ENCODE measurements at regions not wholly inside any gene's neighbourhood (a gene's known extent, or its start where the extent isn't known, plus 50 kb on each side); places are given as distances from the start of the nearest gene placed in this dataset.
"Not testable (repeated sequence)": the region's sequence is repeated elsewhere in the genome, so short reads cannot be mapped to it uniquely, and the experiment has no call there.

GRCh38 chr22:26939466-26939865 lies 282.1 kb downstream of the MIAT start:
- Mint-ChIP-seq H3K27ac (no peak overlapping the region), H3K4me1 (no peaks in the 10 kb centered on the region), H3K9me3 (peaks cover 0 to 22% (median 5%) of the 10 kb centered on the region in 8 donors), H3K36me3 (peaks cover 0 to 9% of the 10 kb centered on the region in 2 donors), H3K27me3 (peaks cover 0 to 5% of the 10 kb centered on the region in 2 donors), H3K4me3 (no peak overlapping the region)
- Histone ChIP-seq H3K4me3 (ENCODE audit: low read length in 2 of 2) (no peak overlapping the region), H3K4me1 (ENCODE audit: insufficient read depth, low read length) (no peaks in the 10 kb centered on the region), H3K9me3 (ENCODE audit: control insufficient read depth in 1 of 2, low read length in 2 of 2) (no peaks in the 10 kb centered on the region), H3K36me3 (ENCODE audit: insufficient read depth, low read length) (no peaks in the 10 kb centered on the region), H3K27ac (ENCODE audit: low read depth, low read length) (no peak overlapping the region), H3K27me3 (ENCODE audit: insufficient read depth, low read length) (no peaks in the 10 kb centered on the region)
- ChIA-PET CTCF (ENCODE audit: partially characterized antibody) (no interaction called here), POLR2A (ENCODE audit: partially characterized antibody) (interaction anchor here (0.6 kb wide), 1 partner anchor 22 kb away, joined by 3 read pairs; no protein-coding TSS in a partner anchor)
- intact Hi-C loops (cut with micrococcal nuclease), result no loop called here
- DNase-seq, result no peak

- CTCF ChIA-PET (ENCODE audit: partially characterized antibody), result no interaction called here
- H3K4me3 ChIP-seq (ENCODE audit: low read length in 2 of 2), result no peak overlapping the region
- POLR2A ChIA-PET (ENCODE audit: partially characterized antibody), result no interaction called here
Measured at GRCh38 chr22:26941896-26942636, 284.7 kb downstream of the MIAT start.

GRCh38 chr22:26942637-26942957 lies 285.2 kb downstream of the MIAT start:
- peaks cover 1 to 2% of the 10 kb centered on the region in 2 donors for H3K27me3 Mint-ChIP-seq
- no peak overlapping the region for H3K4me3 Mint-ChIP-seq
- H3K9me3 ChIP-seq (ENCODE audit: control insufficient read depth in 1 of 2, low read length in 2 of 2), result no peaks in the 10 kb centered on the region
- H3K27me3 ChIP-seq (ENCODE audit: insufficient read depth, low read length), result no peaks in the 10 kb centered on the region
- CTCF ChIA-PET (ENCODE audit: partially characterized antibody), result no interaction called here
- no peaks in the 10 kb centered on the region for H3K36me3 ChIP-seq (ENCODE audit: insufficient read depth, low read length)
- POLR2A ChIA-PET (ENCODE audit: partially characterized antibody), result no interaction called here
- H3K27ac Mint-ChIP-seq, result no peak overlapping the region
- H3K4me1 ChIP-seq (ENCODE audit: insufficient read depth, low read length), result no peaks in the 10 kb centered on the region
- intact Hi-C loops (cut with micrococcal nuclease), result no loop called here
- no peak overlapping the region for H3K4me3 ChIP-seq (ENCODE audit: low read length in 2 of 2)
- H3K36me3 Mint-ChIP-seq, result peaks cover 0 to 3% of the 10 kb centered on the region in 2 donors
- no peak overlapping the region for H3K27ac ChIP-seq (ENCODE audit: low read depth, low read length)
- H3K4me1 Mint-ChIP-seq, result no peaks in the 10 kb centered on the region
- DNase-seq, result no peak
- peaks cover 0 to 9% (median 3%) of the 10 kb centered on the region in 8 donors for H3K9me3 Mint-ChIP-seq

More at GRCh38 chr22:26941896-26942636, 284.7 kb downstream of the MIAT start:
- no peak overlapping the region for H3K4me3 Mint-ChIP-seq
- Histone ChIP-seq H3K4me1 (ENCODE audit: insufficient read depth, low read length) (no peaks in the 10 kb centered on the region), H3K27me3 (ENCODE audit: insufficient read depth, low read length) (no peaks in the 10 kb centered on the region), H3K36me3 (ENCODE audit: insufficient read depth, low read length) (no peaks in the 10 kb centered on the region), H3K27ac (ENCODE audit: low read depth, low read length) (no peak overlapping the region), H3K9me3 (ENCODE audit: control insufficient read depth in 1 of 2, low read length in 2 of 2) (no peaks in the 10 kb centered on the region)
- intact Hi-C loops (cut with micrococcal nuclease), result no loop called here
- DNase-seq, result no peak
- peaks cover 0 to 5% of the 10 kb centered on the region in 2 donors for H3K36me3 Mint-ChIP-seq
- no peaks in the 10 kb centered on the region for H3K4me1 Mint-ChIP-seq
- no peak overlapping the region for H3K27ac Mint-ChIP-seq
- peaks cover 1 to 3% of the 10 kb centered on the region in 2 donors for H3K27me3 Mint-ChIP-seq
- H3K9me3 Mint-ChIP-seq, result peaks cover 0 to 14% (median 5%) of the 10 kb centered on the region in 8 donors

GRCh38 chr22:26945565-26945964 lies 288.2 kb downstream of the MIAT start:
- ChIA-PET CTCF (ENCODE audit: partially characterized antibody) (no interaction called here), POLR2A (ENCODE audit: partially characterized antibody) (no interaction called here)
- Mint-ChIP-seq H3K27me3 (peaks cover under 1 to 5% of the 10 kb centered on the region in 2 donors), H3K36me3 (no peaks in the 10 kb centered on the region), H3K27ac (no peak overlapping the region), H3K4me1 (no peaks in the 10 kb centered on the region), H3K9me3 (peaks cover 0 to 2% (median 0%) of the 10 kb centered on the region in 8 donors), H3K4me3 (no peak overlapping the region)
- intact Hi-C loops (cut with micrococcal nuclease), result no loop called here
- no peaks in the 10 kb centered on the region for H3K36me3 ChIP-seq (ENCODE audit: insufficient read depth, low read length)
- H3K4me3 ChIP-seq (ENCODE audit: low read length in 2 of 2), result no peak overlapping the region
- no peak for DNase-seq
- no peaks in the 10 kb centered on the region for H3K9me3 ChIP-seq (ENCODE audit: control insufficient read depth in 1 of 2, low read length in 2 of 2)
- H3K27ac ChIP-seq (ENCODE audit: low read depth, low read length), result no peak overlapping the region
- no peaks in the 10 kb centered on the region for H3K4me1 ChIP-seq (ENCODE audit: insufficient read depth, low read length)
- H3K27me3 ChIP-seq (ENCODE audit: insufficient read depth, low read length), result no peaks in the 10 kb centered on the region

- Histone ChIP-seq H3K9me3 (ENCODE audit: control insufficient read depth in 1 of 2, low read length in 2 of 2) (no peaks in the 10 kb centered on the region), H3K27me3 (ENCODE audit: insufficient read depth, low read length) (no peaks in the 10 kb centered on the region), H3K4me3 (ENCODE audit: low read length in 2 of 2) (no peak overlapping the region), H3K4me1 (ENCODE audit: insufficient read depth, low read length) (no peaks in the 10 kb centered on the region), H3K27ac (ENCODE audit: low read depth, low read length) (no peak overlapping the region), H3K36me3 (ENCODE audit: insufficient read depth, low read length) (no peaks in the 10 kb centered on the region)
- no peaks in the 10 kb centered on the region for H3K4me1 Mint-ChIP-seq
- peak in 1 of 5 donors; percentile 2 for DNase-seq
- CTCF ChIA-PET (ENCODE audit: partially characterized antibody), result interaction anchor here (0.5 kb wide), 1 partner anchor 50 kb away, joined by 3 read pairs; no protein-coding TSS in a partner anchor
- peaks cover 0 to 3% (median 0%) of the 10 kb centered on the region in 8 donors for H3K9me3 Mint-ChIP-seq
- intact Hi-C loops (cut with micrococcal nuclease), result no loop called here
- no peak overlapping the region for H3K4me3 Mint-ChIP-seq
- H3K27me3 Mint-ChIP-seq, result peaks cover 17 to 19% of the 10 kb centered on the region in 2 donors
- no peaks in the 10 kb centered on the region for H3K36me3 Mint-ChIP-seq
- POLR2A ChIA-PET (ENCODE audit: partially characterized antibody), result no interaction called here
- H3K27ac Mint-ChIP-seq, result no peak overlapping the region
Measured at GRCh38 chr22:26949193-26949592, 291.8 kb downstream of the MIAT start.

- H3K4me1 ChIP-seq (ENCODE audit: insufficient read depth, low read length); POLR2A ChIA-PET (ENCODE audit: partially characterized antibody); H3K4me1 Mint-ChIP-seq; H3K27ac Mint-ChIP-seq; intact Hi-C loops (cut with micrococcal nuclease); H3K4me3 Mint-ChIP-seq; H3K9me3 ChIP-seq (ENCODE audit: control insufficient read depth in 1 of 2, low read length in 2 of 2); CTCF ChIA-PET (ENCODE audit: partially characterized antibody); H3K27ac ChIP-seq (ENCODE audit: low read depth, low read length); H3K36me3 Mint-ChIP-seq; H3K9me3 Mint-ChIP-seq; DNase-seq; H3K36me3 ChIP-seq (ENCODE audit: insufficient read depth, low read length); H3K4me3 ChIP-seq (ENCODE audit: low read length in 2 of 2); H3K27me3 ChIP-seq (ENCODE audit: insufficient read depth, low read length): not testable (repeated sequence)
- H3K27me3 Mint-ChIP-seq, result peaks cover 21 to 22% of the 10 kb centered on the region in 2 donors
Measured at GRCh38 chr22:26951139-26951538, 293.8 kb downstream of the MIAT start.

- CTCF ChIA-PET (ENCODE audit: partially characterized antibody), result no interaction called here
- Mint-ChIP-seq H3K4me1 (no peaks in the 10 kb centered on the region), H3K9me3 (peaks cover 0 to 3% (median 0%) of the 10 kb centered on the region in 8 donors), H3K27ac (no peak overlapping the region), H3K27me3 (peaks cover 20 to 21% of the 10 kb centered on the region in 2 donors), H3K4me3 (no peak overlapping the region), H3K36me3 (no peaks in the 10 kb centered on the region)
- Histone ChIP-seq H3K4me1 (ENCODE audit: insufficient read depth, low read length) (no peaks in the 10 kb centered on the region), H3K27ac (ENCODE audit: low read depth, low read length) (no peak overlapping the region), H3K36me3 (ENCODE audit: insufficient read depth, low read length) (no peaks in the 10 kb centered on the region), H3K9me3 (ENCODE audit: control insufficient read depth in 1 of 2, low read length in 2 of 2) (no peaks in the 10 kb centered on the region), H3K4me3 (ENCODE audit: low read length in 2 of 2) (no peak overlapping the region), H3K27me3 (ENCODE audit: insufficient read depth, low read length) (no peaks in the 10 kb centered on the region)
- no peak for DNase-seq
- POLR2A ChIA-PET (ENCODE audit: partially characterized antibody), result no interaction called here
- intact Hi-C loops (cut with micrococcal nuclease), result no loop called here
Measured at GRCh38 chr22:26952004-26952403, 294.6 kb downstream of the MIAT start.

Data from CD4-positive, alpha-beta memory T cell (primary cell).